ENCODE measurements at regions not wholly inside any gene's neighbourhood (a gene's known extent, or its start where the extent isn't known, plus 50 kb on each side); places are given as distances from the start of the nearest gene placed in this dataset.

GRCh38 chr3:163852233-163852632, 1226.1 kb downstream of the SI start:
- no peak for TF ChIP-seq KLF16 (tag by site-specific recombination; IDR thresholded peaks at IDR 0.05)
- TF ChIP-seq ZNF544 (tag by site-specific recombination; IDR thresholded peaks at IDR 0.05), result no peak
- TF ChIP-seq ZNF830 (tag by site-specific recombination; IDR thresholded peaks at IDR 0.05; ENCODE audit: low read depth), result no peak
- no peak for TF ChIP-seq ZNF639 (tag by site-specific recombination; IDR thresholded peaks at IDR 0.05)
- no peak for TF ChIP-seq ZNF140 (tag by site-specific recombination; IDR thresholded peaks at IDR 0.05)
- TF ChIP-seq ZNF654 (tag by site-specific recombination; IDR thresholded peaks at IDR 0.05; ENCODE audit: low read depth), result no peak
- no peak for TF ChIP-seq MZF1 (tag by site-specific recombination; IDR thresholded peaks at IDR 0.05; ENCODE audit: borderline replicate concordance)
- no peak for TF ChIP-seq BCL6B (tag by site-specific recombination; IDR thresholded peaks at IDR 0.05)
- no peak for TF ChIP-seq ZNF121 (tag by site-specific recombination; IDR thresholded peaks at IDR 0.05)
- TF ChIP-seq ZNF561 (tag by site-specific recombination; IDR thresholded peaks at IDR 0.05; ENCODE audit: borderline replicate concordance), result no peak
- no peak for TF ChIP-seq BCL11B (tag by site-specific recombination; IDR thresholded peaks at IDR 0.05; ENCODE audit: low read depth)
- no peak for TF ChIP-seq ZFHX2 (tag by site-specific recombination; conservative IDR thresholded peaks at IDR 0.05)
- no peak for TF ChIP-seq ZNF10 (tag by site-specific recombination; IDR thresholded peaks at IDR 0.05)
- no peak for TF ChIP-seq ZFP41 (tag by site-specific recombination; IDR thresholded peaks at IDR 0.05; ENCODE audit: borderline replicate concordance)
- TF ChIP-seq ZBTB21 (tag by site-specific recombination; IDR thresholded peaks at IDR 0.05), result no peak
- TF ChIP-seq ZNF221 (tag by site-specific recombination; IDR thresholded peaks at IDR 0.05; ENCODE audit: borderline replicate concordance), result no peak
- H3K27ac ChIP-seq (ENCODE audit: extremely low read depth, low read depth, low read length), result no peak overlapping the region
- no peaks in the 10 kb centered on the region for H3K36me3 ChIP-seq (ENCODE audit: control insufficient read depth in 2 of 2, insufficient read depth in 1 of 2, low read length in 2 of 2)
- no peak overlapping the region for H3K4me3 ChIP-seq (ENCODE audit: low read depth, low read length)
- H3K4me1 ChIP-seq (ENCODE audit: control insufficient read depth, insufficient read depth, low read length), result no peaks in the 10 kb centered on the region
- CTCF ChIA-PET, result interaction anchor here (0.6 kb wide), 1 partner anchor 59 kb away, joined by 3 read pairs; no protein-coding TSS in a partner anchor
- no peaks in the 10 kb centered on the region for H3K9me3 ChIP-seq (ENCODE audit: control insufficient read depth, insufficient read depth, low read depth, low read length)
- POLR2A ChIA-PET, result no interaction called here

- TF ChIP-seq SCRT2 (tag by site-specific recombination; IDR thresholded peaks at IDR 0.05) (no peak), ZNF629 (tag by site-specific recombination; IDR thresholded peaks at IDR 0.05) (no peak), SP2 (tag by site-specific recombination; IDR thresholded peaks at IDR 0.05) (no peak), ZNF416 (tag by site-specific recombination; IDR thresholded peaks at IDR 0.05) (no peak), ZNF19 (tag by site-specific recombination; IDR thresholded peaks at IDR 0.05; ENCODE audit: low read depth) (no peak), HOXC10 (CRISPR knock-in tag; IDR thresholded peaks at IDR 0.05) (no peak), ZNF610 (tag by site-specific recombination; IDR thresholded peaks at IDR 0.05; ENCODE audit: borderline replicate concordance) (no peak), ZNF792 (tag by site-specific recombination; IDR thresholded peaks at IDR 0.05) (no peak)
- Histone ChIP-seq H3K36me3 (ENCODE audit: control insufficient read depth in 2 of 2, insufficient read depth in 1 of 2, low read length in 2 of 2) (no peaks in the 10 kb centered on the region), H3K9me3 (ENCODE audit: control insufficient read depth, insufficient read depth, low read depth, low read length) (no peaks in the 10 kb centered on the region), H3K27ac (ENCODE audit: extremely low read depth, low read depth, low read length) (no peak overlapping the region), H3K4me1 (ENCODE audit: control insufficient read depth, insufficient read depth, low read length) (no peaks in the 10 kb centered on the region), H3K4me3 (ENCODE audit: low read depth, low read length) (no peak overlapping the region)
- ChIA-PET CTCF (interaction anchor here (0.6 kb wide), 1 partner anchor 1372 kb away, joined by 3 read pairs; no protein-coding TSS in a partner anchor), POLR2A (no interaction called here)
Measured at GRCh38 chr3:163838769-163839168, 1239.5 kb downstream of the SI start.

Measured in HEK293 (cell line).